Activated effector memory CD4-positive, alpha-beta T cell treated with Interleukin-2 at 50 U/mL for 16 hours (primary cell): ENCODE measurements at regions not wholly inside any gene's neighbourhood (a gene's known extent, or its start where the extent isn't known, plus 50 kb on each side); places are given as distances from the start of the nearest gene placed in this dataset.

Experiments
- DNase-seq: peaks from one replicate; pipeline ENCODE4 v3.0.0-alpha.2; 2020

DNA sequence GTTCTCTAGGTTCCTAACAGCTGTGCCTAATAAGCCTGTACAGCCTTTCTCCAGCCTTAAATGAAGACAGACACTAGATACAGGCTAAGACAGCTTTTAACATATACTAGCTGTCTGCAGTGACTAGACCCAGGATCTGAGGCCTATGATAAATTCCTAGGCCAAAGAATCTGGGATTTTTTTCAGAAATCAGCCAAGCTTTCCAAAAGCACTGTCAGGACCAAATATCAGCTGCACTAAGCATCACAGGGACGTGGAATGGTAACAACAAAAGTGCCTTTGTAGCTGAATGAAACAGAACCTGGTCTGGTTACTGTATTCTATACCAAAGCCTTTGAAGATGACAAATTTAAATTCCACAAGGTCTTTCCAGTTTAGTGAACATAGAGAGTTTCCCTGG lies 77.9 kb upstream of the DOCK9 start:
- DNase-seq, result no peak

GRCh38 chr13:99056381-99057014 lies 78.6 kb upstream of the DOCK9 start:
- DNase-seq, result no peak

- DNase-seq, result no peak
These were observed 79.6 kb upstream of the DOCK9 start for GRCh38 chr13:99057310-99057975.

- DNase-seq, result no peak
These were observed 80.9 kb upstream of the DOCK9 start for GRCh38 chr13:99058527-99059495.

GRCh38 chr13:99059498-99060075 lies 81.7 kb upstream of the DOCK9 start:
- no peak for DNase-seq

DNA sequence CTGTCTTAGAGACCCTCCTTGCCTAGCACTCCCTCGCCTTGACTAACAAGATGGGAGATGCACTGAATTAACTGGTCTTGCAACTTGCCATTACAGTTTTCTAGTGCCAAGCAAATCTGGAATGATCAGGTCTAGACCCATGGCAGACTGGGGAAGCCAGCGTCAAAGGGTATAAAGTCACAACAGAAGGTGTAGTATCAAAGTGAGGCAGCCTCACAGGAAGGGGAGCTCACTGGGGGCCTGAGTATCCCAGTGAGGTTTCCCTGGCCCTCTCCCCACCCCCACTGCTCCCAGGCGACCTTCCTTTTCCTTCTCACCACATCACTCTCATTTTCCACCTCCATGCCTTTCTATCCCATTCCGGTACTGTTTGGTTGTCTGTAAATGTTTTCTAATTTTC lies 83.5 kb upstream of the DOCK9 start:
- DNase-seq, result no peak

GRCh38 chr13:99062593-99062992 lies 84.7 kb upstream of the DOCK9 start:
- no peak for DNase-seq

GRCh38 chr13:99063178-99063577 lies 85.3 kb upstream of the DOCK9 start:
- no peak for DNase-seq

DNA sequence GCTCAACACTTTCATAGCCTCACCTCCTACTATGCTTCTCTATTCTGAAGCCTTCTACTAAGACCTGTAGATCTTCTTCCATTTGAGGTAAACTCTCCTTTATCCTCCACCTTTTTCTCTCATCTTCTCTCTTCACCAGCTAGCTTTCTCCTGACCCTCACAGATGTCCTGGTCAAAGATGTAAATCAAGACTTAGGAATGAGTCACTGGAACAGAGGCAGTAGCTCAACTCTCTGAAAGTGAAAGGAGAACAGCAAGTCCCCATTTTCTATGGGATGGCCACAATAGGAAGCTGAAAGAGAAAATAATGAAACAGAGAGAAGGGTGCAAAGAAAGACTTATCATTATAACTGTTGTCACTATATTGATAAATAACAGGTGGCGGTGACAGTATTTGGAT lies 86.1 kb upstream of the DOCK9 start:
- DNase-seq, result no peak

GRCh38 chr13:99064624-99065234 lies 86.9 kb upstream of the DOCK9 start:
- no peak for DNase-seq

DNA sequence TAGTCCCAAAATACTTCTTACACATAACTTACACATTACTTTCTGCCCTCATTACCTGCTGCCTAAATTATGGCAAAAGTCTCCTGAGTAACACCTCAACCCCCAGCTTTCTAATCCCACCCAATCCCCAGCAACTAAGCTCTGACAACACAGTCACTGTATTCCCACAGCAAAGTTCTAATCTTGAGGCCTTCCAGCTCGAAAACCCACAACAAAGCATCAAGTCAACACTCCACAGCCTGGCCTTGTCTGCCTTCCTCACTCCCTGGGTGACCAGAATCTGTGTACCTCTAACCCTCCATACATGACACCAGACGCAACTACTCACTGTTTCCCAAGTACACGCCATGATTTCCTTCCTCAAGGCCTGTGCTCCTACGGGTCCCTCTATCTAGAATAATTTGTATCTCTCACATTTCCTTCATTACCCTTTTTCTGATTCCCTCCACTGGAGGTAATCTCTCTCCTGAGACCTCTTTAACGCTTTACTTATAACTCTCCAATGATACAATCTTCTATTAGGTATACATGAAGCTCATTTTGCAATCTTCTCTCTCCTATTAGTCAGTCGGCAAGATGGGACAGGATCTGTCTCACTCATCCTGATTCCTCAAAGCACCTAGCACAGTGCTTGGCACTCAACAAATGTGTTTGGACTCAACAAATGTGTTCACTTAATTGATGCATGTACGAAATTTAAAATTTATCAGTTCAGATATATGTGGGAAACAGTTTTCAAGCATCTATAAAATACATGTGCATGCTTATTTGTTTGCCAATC lies 87.6 kb upstream of the DOCK9 start:
- DNase-seq, result no peak

DNA sequence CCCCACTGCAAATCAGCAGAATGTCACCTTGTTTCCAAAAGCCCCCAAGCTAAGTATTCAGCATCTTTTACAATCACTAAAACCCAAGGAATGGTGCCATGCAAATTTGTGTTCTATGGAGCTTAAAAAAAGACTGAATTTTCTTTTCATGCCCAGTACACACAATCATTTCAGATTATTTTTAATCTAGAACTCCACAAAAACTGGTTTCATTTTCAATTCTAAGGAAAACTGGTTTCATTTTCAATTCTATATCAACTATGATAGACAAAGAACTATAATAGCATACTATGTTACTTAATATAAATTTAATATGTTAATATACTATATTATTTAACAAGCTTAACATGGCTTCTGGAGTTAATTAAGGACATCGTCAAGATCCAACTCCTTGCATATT lies 88.4 kb upstream of the DOCK9 start:
- DNase-seq, result no peak

DNA sequence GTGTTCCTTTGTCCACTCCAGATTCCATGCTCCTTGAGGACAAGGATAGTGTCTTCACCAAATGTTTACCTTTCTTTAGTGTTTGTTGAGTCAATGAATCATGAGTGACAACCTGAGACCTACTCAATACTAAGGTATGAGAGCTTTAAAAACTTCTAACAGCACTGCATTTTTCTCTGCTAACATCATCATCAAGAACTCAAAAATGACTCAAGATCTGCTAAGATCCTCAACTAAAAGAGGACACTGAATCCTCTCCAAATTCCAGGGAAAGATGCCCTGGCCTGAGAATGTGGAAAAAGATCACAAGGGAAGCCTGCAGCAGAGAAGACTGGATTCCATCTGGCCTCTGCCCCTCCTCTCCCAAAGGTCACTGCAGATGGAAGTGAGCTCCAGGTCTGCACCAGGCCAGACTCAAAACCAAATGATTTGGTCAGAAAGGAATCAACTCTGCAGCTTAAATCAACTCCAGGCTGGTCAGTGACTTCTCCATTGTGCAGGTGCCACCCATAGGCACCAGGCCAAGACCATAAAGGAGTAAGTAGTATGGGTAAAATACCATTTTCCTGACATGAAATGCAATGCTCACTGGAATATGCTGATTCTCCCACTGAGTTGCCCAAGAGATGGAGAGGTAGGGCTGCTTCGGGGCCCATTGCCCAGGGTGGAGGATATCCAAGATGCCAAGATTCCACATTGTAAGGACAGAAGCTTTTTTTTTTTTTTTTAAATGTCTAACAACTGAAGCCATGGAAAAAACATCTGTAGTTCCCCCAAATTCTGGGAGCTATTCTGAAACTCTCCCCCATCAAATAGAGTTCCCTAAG lies 89.5 kb upstream of the DOCK9 start:
- no peak for DNase-seq

- DNase-seq, result no peak
These were observed 93.3 kb upstream of the DOCK9 start for GRCh38 chr13:99071211-99071610.

GRCh38 chr13:99071666-99072065 lies 93.8 kb upstream of the DOCK9 start:
- no peak for DNase-seq

DNA sequence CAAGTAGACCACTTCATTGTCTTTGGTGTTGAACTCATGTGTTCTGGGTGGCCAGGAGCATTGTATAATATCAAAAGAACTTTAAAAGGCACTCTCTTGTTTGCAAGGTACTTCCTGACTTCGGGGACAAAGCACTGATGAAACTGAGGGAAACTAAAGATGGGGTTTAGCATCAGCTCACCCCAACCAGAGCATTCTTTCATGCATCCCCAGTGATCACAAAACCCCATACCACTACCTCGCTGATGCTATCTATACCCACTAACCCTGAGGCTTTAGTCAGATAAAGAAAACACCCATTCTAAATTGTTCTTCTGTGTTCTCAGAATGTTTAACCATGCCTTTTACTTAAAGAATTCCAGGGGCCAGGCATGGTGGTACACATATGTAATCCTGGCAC lies 94.5 kb upstream of the DOCK9 start:
- no peak for DNase-seq

- DNase-seq, result no peak
These were observed 95.1 kb upstream of the DOCK9 start for GRCh38 chr13:99072941-99073340.

DNA sequence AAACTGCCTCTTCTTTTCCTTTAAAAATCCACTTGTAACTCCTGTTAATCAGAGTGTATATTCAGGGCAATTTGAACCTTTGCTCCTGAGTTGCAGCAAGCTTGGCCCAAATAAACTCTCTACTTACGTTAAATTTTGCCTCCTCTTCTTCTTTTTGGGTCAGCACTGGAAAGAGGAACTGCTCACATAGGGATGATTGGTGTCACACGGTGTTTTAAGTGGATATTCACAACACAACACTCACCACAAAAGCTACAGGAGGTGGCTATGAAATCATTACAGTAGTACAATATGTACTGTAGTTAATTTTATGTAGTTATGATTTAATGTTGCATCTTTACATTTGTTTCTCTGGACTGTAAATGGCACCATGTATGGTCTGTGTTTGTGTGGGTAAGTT lies 96.8 kb upstream of the DOCK9 start:
- no peak for DNase-seq

DNA sequence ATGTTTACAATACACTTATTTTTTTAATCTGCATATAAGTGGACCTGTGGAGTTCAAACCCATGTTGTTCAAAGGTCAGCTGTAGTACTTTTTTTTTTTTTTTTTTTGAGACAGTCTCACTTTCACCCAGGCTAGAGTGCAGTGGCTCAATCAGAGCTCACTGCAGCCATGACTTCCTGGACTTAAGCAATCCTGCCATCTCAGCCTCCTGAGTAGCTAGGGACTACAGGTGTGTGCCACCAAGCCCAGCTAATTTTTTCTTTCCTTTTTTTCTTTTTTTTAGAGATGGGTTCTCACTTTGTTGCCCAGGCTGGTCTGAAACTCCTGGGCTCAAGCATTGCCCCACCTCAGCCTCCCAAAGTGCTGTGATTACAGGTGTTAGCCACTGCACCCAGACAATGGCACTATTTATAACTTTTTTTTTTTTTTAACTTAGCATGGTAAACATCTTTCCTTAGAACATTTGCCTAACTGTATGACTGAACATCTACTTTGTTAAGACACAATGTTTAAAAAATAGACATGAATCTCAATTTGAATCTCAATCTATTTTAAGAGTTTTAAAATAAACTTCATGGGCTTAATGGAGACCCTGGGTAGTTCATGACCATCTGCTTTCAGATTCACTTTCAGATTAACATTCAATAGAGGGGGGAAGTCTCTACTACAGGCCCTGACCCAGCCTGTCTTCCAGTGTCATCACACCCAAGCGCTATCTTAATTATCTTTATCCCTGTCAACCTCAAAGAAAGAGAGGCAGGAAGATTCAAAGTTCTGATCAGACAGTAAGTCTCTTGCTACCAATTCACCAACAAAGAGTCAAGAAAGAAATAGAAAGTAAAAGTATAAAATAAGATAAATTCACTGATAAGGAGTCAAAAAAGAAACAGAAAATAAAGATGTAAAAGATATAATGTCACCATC lies 97.7 kb upstream of the DOCK9 start:
- no peak for DNase-seq
